Activated naive CD4-positive, alpha-beta T cell treated with anti-CD3 and anti-CD28 coated beads, Interleukin-2, amount 50 U/mL, for 24 hours (primary cell): ENCODE measurements at regions not wholly inside any gene's neighbourhood (a gene's known extent, or its start where the extent isn't known, plus 50 kb on each side); places are given as distances from the start of the nearest gene placed in this dataset.
"Not testable (repeated sequence)": the region's sequence is repeated elsewhere in the genome, so short reads cannot be mapped to it uniquely, and the experiment has no call there.

Experiments
- H3K27ac Mint-ChIP-seq: one replicate; pipeline ENCODE4 v1.8.0; 2021; ENCODE audit warnings: mild to moderate bottlenecking, mixed read lengths
- H3K27me3 Mint-ChIP-seq: one replicate; pipeline ENCODE4 v1.8.0; 2021; ENCODE audit warnings: mixed read lengths
- H3K36me3 Mint-ChIP-seq: one replicate; pipeline ENCODE4 v1.8.0; 2021; ENCODE audit warnings: mixed read lengths
- H3K4me1 Mint-ChIP-seq: one replicate; pipeline ENCODE4 v1.8.0; 2021; ENCODE audit warnings: mixed read lengths
- H3K4me3 Mint-ChIP-seq: one replicate; pipeline ENCODE4 v1.8.0; 2021; ENCODE audit warnings: mild to moderate bottlenecking, mixed read lengths
- H3K9me3 Mint-ChIP-seq: one replicate; pipeline ENCODE4 v1.8.0; 2021; ENCODE audit warnings: mixed read lengths

- Mint-ChIP-seq H3K9me3 (peaks cover 6% of the 10 kb centered on the region), H3K4me3 (no peak overlapping the region), H3K27me3 (no peaks in the 10 kb centered on the region), H3K27ac (no peak overlapping the region), H3K4me1 (no peaks in the 10 kb centered on the region), H3K36me3 (no peaks in the 10 kb centered on the region)
These were observed 348.0 kb downstream of the NPR3 start for GRCh38 chr5:33059081-33059480.

DNA sequence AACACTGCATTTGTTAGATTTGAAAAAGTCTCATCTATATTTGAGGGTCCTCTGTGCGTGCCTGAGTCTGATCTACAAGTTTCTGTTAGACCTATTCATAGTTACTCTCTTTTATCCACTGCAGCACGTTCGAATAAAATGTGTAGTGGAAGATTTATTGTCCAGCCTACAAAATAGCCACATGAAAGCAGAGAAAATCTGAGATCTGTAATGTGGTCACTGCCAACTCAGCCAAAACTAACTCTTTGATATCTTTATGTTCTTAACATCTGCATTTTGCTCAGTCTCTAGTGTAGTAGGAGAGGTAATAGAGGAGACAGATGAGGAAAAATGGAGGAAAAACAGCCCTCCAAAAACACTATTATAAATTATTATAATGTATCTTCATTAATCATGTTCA is 354.0 kb downstream of the NPR3 start:
- Mint-ChIP-seq H3K36me3 (no peaks in the 10 kb centered on the region), H3K27me3 (no peaks in the 10 kb centered on the region), H3K4me1 (no peaks in the 10 kb centered on the region), H3K27ac (no peak overlapping the region), H3K4me3 (no peak overlapping the region), H3K9me3 (no peaks in the 10 kb centered on the region)

GRCh38 chr5:33067291-33067690 is 356.2 kb downstream of the NPR3 start:
- no peak overlapping the region for H3K27ac Mint-ChIP-seq
- no peak overlapping the region for H3K4me3 Mint-ChIP-seq
- no peaks in the 10 kb centered on the region for H3K9me3 Mint-ChIP-seq
- no peaks in the 10 kb centered on the region for H3K36me3 Mint-ChIP-seq
- no peaks in the 10 kb centered on the region for H3K4me1 Mint-ChIP-seq
- H3K27me3 Mint-ChIP-seq, result no peaks in the 10 kb centered on the region

DNA sequence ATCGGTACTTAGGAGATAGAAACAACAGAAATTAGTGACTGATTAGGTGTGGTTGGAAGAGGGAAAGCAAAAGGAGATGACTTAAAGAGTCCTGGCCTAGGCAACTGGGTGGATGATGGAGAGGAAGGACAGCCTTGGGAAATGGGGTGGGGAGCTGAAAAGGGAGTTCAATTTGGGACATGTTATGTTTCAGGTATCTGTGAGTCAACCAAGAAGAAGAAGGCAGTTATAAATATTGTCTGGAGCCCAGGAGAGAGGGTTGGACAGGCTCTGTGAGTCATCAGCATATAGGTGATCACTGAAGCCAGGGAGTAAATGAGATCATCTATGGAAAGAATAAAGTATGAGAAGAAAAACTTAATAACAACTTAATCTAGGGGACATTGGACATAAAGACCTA is 357.7 kb downstream of the NPR3 start:
- Mint-ChIP-seq H3K27ac (no peak overlapping the region), H3K4me1 (no peaks in the 10 kb centered on the region), H3K36me3 (no peaks in the 10 kb centered on the region), H3K27me3 (no peaks in the 10 kb centered on the region), H3K4me3 (no peak overlapping the region), H3K9me3 (no peaks in the 10 kb centered on the region)

GRCh38 chr5:33072296-33072695 is 361.2 kb downstream of the NPR3 start:
- H3K9me3 Mint-ChIP-seq, result peaks cover 4% of the 10 kb centered on the region
- H3K27ac Mint-ChIP-seq, result no peak overlapping the region
- no peaks in the 10 kb centered on the region for H3K27me3 Mint-ChIP-seq
- no peaks in the 10 kb centered on the region for H3K4me1 Mint-ChIP-seq
- no peaks in the 10 kb centered on the region for H3K36me3 Mint-ChIP-seq
- H3K4me3 Mint-ChIP-seq, result no peak overlapping the region

- H3K9me3 Mint-ChIP-seq, result peaks cover 4% of the 10 kb centered on the region
- no peak overlapping the region for H3K27ac Mint-ChIP-seq
- no peaks in the 10 kb centered on the region for H3K27me3 Mint-ChIP-seq
- no peaks in the 10 kb centered on the region for H3K4me1 Mint-ChIP-seq
- no peaks in the 10 kb centered on the region for H3K36me3 Mint-ChIP-seq
- no peak overlapping the region for H3K4me3 Mint-ChIP-seq
These were observed 361.6 kb downstream of the NPR3 start for GRCh38 chr5:33072726-33073125.

GRCh38 chr5:33073881-33074327 is 362.8 kb downstream of the NPR3 start:
- H3K27me3 Mint-ChIP-seq, result no peaks in the 10 kb centered on the region
- no peak overlapping the region for H3K27ac Mint-ChIP-seq
- no peaks in the 10 kb centered on the region for H3K4me1 Mint-ChIP-seq
- H3K9me3 Mint-ChIP-seq, result peaks cover 8% of the 10 kb centered on the region
- no peaks in the 10 kb centered on the region for H3K36me3 Mint-ChIP-seq
- no peak overlapping the region for H3K4me3 Mint-ChIP-seq

DNA sequence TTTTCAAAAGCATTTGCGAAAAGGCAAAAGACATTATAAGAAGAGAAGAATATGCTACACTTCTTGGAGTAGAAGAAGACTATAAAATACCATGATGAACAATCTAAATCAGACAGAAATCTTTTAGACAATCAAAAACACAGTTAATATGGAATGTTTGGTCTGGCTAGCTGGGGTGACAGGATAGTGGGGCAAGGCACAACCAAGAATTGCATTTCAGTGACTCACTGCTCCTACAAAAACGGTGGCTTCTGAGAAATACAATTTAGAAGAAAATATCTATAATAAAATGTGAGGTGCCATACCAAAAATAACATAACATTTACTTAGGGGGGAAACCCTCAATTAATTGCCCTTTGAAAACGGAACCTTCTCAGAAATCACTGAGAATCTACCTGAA is 363.4 kb downstream of the NPR3 start:
- Mint-ChIP-seq H3K27ac (no peak overlapping the region), H3K4me1 (no peaks in the 10 kb centered on the region), H3K36me3 (no peaks in the 10 kb centered on the region), H3K9me3 (peaks cover 8% of the 10 kb centered on the region), H3K27me3 (no peaks in the 10 kb centered on the region), H3K4me3 (no peak overlapping the region)

DNA sequence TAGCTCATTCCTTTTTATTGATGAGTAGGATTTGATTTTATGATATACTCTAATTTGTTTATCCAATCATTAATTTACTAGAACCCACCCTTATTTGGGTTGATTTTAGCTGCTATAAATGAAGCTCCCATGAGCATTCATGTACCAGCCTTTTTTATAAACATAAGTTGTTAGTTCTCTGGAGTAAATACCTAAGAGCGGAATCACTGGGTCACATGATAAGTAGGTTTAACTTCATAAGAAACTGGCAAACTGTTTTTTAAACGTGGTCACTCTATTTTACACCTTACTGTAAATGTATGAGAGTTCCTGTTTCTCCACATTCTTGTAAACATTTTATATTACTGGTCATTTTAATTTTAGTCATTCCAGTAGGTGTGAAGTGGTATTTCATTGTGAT is 364.6 kb downstream of the NPR3 start:
- H3K36me3 Mint-ChIP-seq, result no peaks in the 10 kb centered on the region
- no peak overlapping the region for H3K27ac Mint-ChIP-seq
- H3K27me3 Mint-ChIP-seq, result no peaks in the 10 kb centered on the region

GRCh38 chr5:33079548-33079947 is 361.2 kb upstream of the TARS1 start:
- H3K4me1 Mint-ChIP-seq, result no peaks in the 10 kb centered on the region
- H3K27ac Mint-ChIP-seq, result no peak overlapping the region
- no peaks in the 10 kb centered on the region for H3K36me3 Mint-ChIP-seq
- H3K4me3 Mint-ChIP-seq, result no peak overlapping the region
- H3K27me3 Mint-ChIP-seq, result no peaks in the 10 kb centered on the region
- H3K9me3 Mint-ChIP-seq, result peaks cover 8% of the 10 kb centered on the region

More for the DNA sequence above, 364.6 kb downstream of the NPR3 start:
- no peaks in the 10 kb centered on the region for H3K4me1 Mint-ChIP-seq
- H3K9me3 Mint-ChIP-seq, result peaks cover 8% of the 10 kb centered on the region
- H3K4me3 Mint-ChIP-seq, result no peak overlapping the region

DNA sequence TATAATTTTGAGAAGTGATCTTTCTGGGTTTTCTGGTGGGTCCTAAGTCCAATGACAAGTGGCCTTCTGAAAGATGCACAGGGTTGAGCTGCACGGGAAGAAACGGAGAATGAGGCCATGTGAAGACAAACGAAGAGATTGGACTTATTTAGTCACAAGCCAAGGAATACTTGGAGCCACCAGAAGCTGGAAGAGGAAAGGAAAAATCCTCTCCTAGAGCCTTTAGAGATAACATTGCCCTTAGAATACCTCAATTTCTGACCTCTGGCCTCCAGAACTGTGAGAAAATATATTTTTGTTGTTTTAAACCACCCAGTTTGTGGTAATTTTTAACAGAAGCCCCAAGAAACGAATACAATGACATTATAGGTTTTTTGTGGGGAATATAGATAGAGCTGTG is 360.5 kb upstream of the TARS1 start:
- no peaks in the 10 kb centered on the region for H3K4me1 Mint-ChIP-seq

GRCh38 chr5:33088176-33088575 is 352.6 kb upstream of the TARS1 start:
- H3K4me3 Mint-ChIP-seq, result no peak overlapping the region
- no peak overlapping the region for H3K27ac Mint-ChIP-seq
- no peaks in the 10 kb centered on the region for H3K27me3 Mint-ChIP-seq
- peaks cover 10% of the 10 kb centered on the region for H3K9me3 Mint-ChIP-seq
- H3K36me3 Mint-ChIP-seq, result no peaks in the 10 kb centered on the region
- no peaks in the 10 kb centered on the region for H3K4me1 Mint-ChIP-seq

More for the DNA sequence above, 360.5 kb upstream of the TARS1 start:
- H3K9me3 Mint-ChIP-seq, result peaks cover 8% of the 10 kb centered on the region
- no peak overlapping the region for H3K27ac Mint-ChIP-seq
- no peaks in the 10 kb centered on the region for H3K27me3 Mint-ChIP-seq
- H3K4me3 Mint-ChIP-seq, result no peak overlapping the region
- no peaks in the 10 kb centered on the region for H3K36me3 Mint-ChIP-seq

DNA sequence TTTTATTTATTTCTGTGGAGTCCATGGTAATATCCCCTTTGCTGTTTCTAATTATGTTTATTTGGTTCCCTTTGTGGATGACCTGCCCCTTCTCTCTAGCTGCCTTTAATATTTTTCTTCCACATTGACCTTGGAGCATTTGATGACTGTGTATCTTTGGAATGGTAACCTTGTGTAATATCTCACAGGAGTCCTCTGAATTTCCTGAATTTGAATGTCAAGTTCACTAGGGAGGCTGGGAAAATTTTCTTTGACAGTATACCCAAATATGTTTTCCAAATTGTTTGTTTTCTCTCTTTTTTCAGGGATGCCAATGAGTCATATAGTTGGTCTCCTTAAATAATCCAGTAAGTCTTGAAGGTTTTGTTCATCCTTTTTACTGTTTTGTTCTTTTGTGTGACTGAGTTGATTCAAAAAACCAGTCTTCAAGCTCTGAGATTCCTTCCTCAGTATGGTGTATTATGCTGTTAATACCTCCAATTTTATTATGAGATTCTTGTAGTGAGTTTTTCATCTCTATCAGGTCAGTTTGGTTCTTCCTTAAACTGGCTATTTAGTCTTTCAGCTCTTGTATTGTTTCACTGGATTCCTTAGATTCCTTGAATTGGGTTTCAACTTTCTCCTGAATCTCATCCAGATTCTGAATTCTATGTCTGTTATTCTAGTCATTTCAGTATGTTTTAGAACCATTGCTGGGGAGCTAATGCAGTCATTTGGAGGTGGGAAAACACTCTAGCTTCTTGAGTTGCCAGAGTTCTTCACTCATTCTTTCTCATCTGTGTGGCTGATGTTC is 349.0 kb upstream of the TARS1 start:
- no peaks in the 10 kb centered on the region for H3K27me3 Mint-ChIP-seq
- H3K36me3 Mint-ChIP-seq, result no peaks in the 10 kb centered on the region
- peaks cover 10% of the 10 kb centered on the region for H3K9me3 Mint-ChIP-seq
- H3K4me1 Mint-ChIP-seq, result no peaks in the 10 kb centered on the region
- no peak overlapping the region for H3K4me3 Mint-ChIP-seq
- H3K27ac Mint-ChIP-seq, result no peak overlapping the region

DNA sequence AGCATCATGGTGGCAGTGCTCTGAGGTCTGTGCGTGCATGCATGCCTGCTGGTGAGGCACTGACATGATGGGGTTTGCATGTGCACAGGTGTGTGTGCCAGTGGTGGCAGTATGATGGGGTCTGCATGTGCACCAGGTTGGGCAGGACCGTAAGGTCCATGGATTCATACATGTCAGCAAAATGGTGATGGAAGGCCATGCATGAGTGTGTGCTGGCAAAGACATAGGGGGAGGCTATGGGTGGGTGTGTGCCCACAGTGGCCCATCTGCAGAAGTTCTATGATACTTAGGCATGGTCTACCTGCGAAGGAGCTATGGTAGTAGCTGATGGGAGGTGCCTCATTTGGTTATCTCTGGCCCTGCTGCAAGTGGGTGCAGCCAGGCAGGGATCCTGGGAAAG is 348.0 kb upstream of the TARS1 start:
- no peaks in the 10 kb centered on the region for H3K4me1 Mint-ChIP-seq
- no peak overlapping the region for H3K4me3 Mint-ChIP-seq
- H3K27ac Mint-ChIP-seq, result no peak overlapping the region
- no peaks in the 10 kb centered on the region for H3K27me3 Mint-ChIP-seq
- H3K36me3 Mint-ChIP-seq, result no peaks in the 10 kb centered on the region
- H3K9me3 Mint-ChIP-seq, result peaks cover 9% of the 10 kb centered on the region

DNA sequence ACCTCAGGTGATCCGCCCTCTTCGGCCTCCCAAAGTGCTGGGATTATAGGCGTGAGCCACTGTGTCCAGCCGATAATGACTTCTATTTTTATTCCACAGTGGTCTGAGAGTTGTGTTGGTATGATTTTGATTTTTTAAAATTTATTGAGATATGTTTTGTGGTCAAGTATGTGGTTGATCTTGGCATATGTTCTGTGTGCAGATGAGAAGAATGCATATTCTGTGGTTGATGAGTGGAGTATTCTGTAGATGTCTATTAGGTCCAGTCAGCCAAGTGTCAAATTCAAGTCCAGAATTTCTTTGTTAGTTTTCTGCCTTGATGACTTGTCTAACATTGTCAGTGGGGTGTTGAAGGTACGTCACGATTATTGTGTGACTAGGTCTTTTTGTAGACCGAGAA is 338.2 kb upstream of the TARS1 start:
- Mint-ChIP-seq H3K4me1 (no peaks in the 10 kb centered on the region), H3K36me3 (peaks cover 1% of the 10 kb centered on the region), H3K27ac (no peak overlapping the region), H3K27me3 (no peaks in the 10 kb centered on the region), H3K4me3 (no peak overlapping the region), H3K9me3 (peaks cover 15% of the 10 kb centered on the region)

GRCh38 chr5:33105521-33105941 is 335.2 kb upstream of the TARS1 start:
- no peaks in the 10 kb centered on the region for H3K4me1 Mint-ChIP-seq
- no peak overlapping the region for H3K4me3 Mint-ChIP-seq
- peaks cover 13% of the 10 kb centered on the region for H3K9me3 Mint-ChIP-seq
- no peak overlapping the region for H3K27ac Mint-ChIP-seq
- peaks cover 1% of the 10 kb centered on the region for H3K36me3 Mint-ChIP-seq
- H3K27me3 Mint-ChIP-seq, result no peaks in the 10 kb centered on the region

- not testable (repeated sequence) for H3K4me1 Mint-ChIP-seq, H3K9me3 Mint-ChIP-seq, H3K36me3 Mint-ChIP-seq, H3K4me3 Mint-ChIP-seq, H3K27ac Mint-ChIP-seq, H3K27me3 Mint-ChIP-seq
These were observed 330.3 kb upstream of the TARS1 start for GRCh38 chr5:33110496-33110895.
